ENCODE measurements at regions not wholly inside any gene's neighbourhood (a gene's known extent, or its start where the extent isn't known, plus 50 kb on each side); places are given as distances from the start of the nearest gene placed in this dataset.

GRCh38 chr10:124264271-124264670 is 154.5 kb downstream of the OAT start:
- TF ChIP-seq POLR2A (IDR thresholded peaks at IDR 0.05) = no peak
- TF ChIP-seq CTCF (IDR thresholded peaks at IDR 0.05 in 4 of 5, conservative IDR thresholded peaks at IDR 0.05 in 1 of 5) = no peak

All from gastrocnemius medialis (tissue), 4 donors.